ENCODE measurements at regions not wholly inside any gene's neighbourhood (a gene's known extent, or its start where the extent isn't known, plus 50 kb on each side); places are given as distances from the start of the nearest gene placed in this dataset.

DNA sequence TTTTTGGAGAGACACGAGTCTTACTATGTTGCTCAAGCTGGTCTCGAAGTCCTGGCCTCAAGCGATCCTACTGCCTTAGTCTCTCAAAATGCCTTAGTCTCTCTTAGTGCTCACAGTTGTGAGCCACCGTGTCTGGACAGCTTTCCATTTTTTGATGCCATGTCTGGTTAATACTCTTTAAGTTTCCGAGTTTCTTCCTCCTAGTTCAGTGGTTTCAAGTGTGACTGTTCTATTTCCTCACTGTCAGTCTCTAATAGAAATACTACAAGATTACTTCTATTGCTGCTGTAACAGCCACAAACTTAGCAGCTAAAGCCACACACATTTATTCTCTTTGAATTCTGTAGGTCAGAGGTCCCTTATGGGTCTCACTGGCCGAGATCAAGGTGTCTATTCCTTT is 125.1 kb upstream of the MGAT5 start:
- no peaks in the 10 kb centered on the region for H3K9me3 Mint-ChIP-seq
- no peaks in the 10 kb centered on the region for H3K27me3 Mint-ChIP-seq (ENCODE audit: low read depth)
- TF ChIP-seq, protein P1, sequence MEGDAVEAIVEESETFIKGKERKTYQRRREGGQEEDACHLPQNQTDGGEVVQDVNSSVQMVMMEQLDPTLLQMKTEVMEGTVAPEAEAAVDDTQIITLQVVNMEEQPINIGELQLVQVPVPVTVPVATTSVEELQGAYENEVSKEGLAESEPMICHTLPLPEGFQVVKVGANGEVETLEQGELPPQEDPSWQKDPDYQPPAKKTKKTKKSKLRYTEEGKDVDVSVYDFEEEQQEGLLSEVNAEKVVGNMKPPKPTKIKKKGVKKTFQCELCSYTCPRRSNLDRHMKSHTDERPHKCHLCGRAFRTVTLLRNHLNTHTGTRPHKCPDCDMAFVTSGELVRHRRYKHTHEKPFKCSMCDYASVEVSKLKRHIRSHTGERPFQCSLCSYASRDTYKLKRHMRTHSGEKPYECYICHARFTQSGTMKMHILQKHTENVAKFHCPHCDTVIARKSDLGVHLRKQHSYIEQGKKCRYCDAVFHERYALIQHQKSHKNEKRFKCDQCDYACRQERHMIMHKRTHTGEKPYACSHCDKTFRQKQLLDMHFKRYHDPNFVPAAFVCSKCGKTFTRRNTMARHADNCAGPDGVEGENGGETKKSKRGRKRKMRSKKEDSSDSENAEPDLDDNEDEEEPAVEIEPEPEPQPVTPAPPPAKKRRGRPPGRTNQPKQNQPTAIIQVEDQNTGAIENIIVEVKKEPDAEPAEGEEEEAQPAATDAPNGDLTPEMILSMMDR (conservative IDR thresholded peaks at IDR 0.05), result no peak
- DNase-seq (ENCODE audit: low read depth, low spot score), result no peak
- H3K27ac Mint-ChIP-seq (ENCODE audit: unreplicated experiment), result no peak overlapping the region
- peaks cover 7% of the 10 kb centered on the region for H3K36me3 Mint-ChIP-seq (ENCODE audit: low read depth)
- peaks cover 11% of the 10 kb centered on the region for H3K4me1 Mint-ChIP-seq
- H3K4me3 Mint-ChIP-seq, result no peak overlapping the region

DNA sequence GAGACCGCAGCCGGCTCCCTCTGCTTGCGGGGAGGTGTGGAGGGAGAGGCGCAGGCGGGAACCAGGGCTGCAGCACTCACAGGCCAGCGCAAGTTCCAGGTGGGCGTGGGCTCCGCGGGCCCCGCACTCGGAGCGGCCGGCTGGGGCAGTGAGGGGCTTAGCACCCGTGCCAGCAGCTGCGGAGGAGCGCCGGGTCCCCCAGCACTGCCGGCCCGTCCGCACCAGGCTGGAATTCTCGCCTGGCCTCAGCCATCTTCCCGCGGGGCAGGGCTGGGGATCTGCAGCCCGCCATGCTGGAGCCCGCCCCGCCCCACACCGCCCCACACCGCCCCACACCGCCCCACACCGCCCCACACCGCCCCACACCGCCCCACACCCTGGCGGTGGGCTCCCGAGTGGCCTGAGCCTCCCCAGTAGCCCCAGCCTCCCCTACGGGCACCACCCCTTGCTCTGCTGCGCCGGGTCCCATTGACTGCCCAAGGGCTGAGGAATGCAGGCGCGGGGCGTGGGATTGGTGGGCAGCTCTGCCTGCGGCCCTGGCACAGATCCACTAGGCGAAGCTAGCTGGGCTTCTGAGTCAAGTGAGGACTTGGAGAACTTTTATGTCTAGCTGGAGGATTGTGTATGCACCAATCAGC is 123.9 kb upstream of the MGAT5 start:
- Mint-ChIP-seq H3K27me3 (ENCODE audit: low read depth) (no peaks in the 10 kb centered on the region), H3K4me1 (peaks cover 11% of the 10 kb centered on the region), H3K9me3 (no peaks in the 10 kb centered on the region), H3K36me3 (ENCODE audit: low read depth) (peaks cover 7% of the 10 kb centered on the region), H3K27ac (ENCODE audit: unreplicated experiment) (no peak overlapping the region), H3K4me3 (no peak overlapping the region)
- no peak for DNase-seq (ENCODE audit: low read depth, low spot score)
- TF ChIP-seq, protein P1 (conservative IDR thresholded peaks at IDR 0.05), result no peak

DNA sequence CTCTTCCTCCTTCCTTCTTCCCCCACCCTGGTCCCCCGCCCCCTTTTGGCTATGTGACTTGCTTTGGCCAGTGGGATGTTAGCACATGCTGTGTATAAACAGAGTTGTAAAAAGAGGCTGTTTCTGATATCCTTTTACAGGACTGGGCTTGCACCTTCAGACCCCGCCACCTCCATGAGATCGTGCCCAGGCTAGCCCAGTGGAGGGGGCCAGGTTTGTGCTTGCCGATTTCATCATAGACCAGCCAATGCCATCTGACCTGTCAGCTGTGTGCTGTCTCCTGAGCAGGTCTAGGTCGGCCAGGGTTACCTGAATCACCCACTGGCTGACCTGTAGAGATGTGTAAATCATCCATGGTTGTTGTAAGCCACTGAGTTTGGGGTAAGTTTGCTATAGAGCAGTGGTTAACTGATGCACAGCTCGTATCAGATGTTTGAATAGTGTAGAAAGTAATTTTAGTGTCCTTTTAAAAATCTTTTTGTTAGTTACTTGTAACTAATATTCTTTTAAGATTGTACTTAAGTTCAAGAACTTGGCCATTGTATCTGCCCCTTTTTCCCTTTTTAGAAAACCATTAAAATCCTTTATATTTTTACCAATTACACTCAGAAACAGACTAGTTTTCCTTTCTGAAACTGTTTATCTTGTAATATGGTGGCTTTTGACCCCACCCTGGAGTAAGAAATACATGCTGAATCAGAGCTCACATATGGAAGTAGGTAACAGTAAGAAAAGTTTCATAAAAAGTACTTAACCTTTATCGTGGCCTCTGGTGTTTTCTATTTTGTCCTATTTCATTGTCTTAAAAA is 122.0 kb upstream of the MGAT5 start:
- peaks cover 7% of the 10 kb centered on the region for H3K36me3 Mint-ChIP-seq (ENCODE audit: low read depth)
- no peaks in the 10 kb centered on the region for H3K27me3 Mint-ChIP-seq (ENCODE audit: low read depth)
- H3K4me1 Mint-ChIP-seq, result peaks cover 11% of the 10 kb centered on the region
- no peak overlapping the region for H3K4me3 Mint-ChIP-seq
- DNase-seq (ENCODE audit: low read depth, low spot score), result no peak
- H3K27ac Mint-ChIP-seq (ENCODE audit: unreplicated experiment), result no peak overlapping the region
- TF ChIP-seq, protein P1 (conservative IDR thresholded peaks at IDR 0.05), result no peak
- H3K9me3 Mint-ChIP-seq, result no peaks in the 10 kb centered on the region

DNA sequence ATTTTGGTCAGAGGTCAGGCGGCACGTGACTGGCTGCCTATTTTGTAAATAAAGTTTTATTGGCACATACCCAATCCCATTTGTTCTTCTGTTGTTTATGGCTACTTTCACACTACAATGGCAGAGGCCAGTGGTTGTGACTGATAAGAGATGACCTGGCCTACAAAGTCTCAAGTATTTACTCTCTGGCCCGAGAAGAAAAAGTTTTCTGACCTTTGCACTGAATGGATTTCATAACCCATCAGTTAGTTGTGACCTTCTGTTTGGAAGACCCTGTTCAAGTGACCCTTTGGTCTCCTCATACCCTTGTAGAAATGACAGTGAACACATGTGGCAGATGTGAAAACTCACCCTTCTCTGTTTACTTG is 121.4 kb upstream of the MGAT5 start:
- peaks cover 15% of the 10 kb centered on the region for H3K4me1 Mint-ChIP-seq
- H3K27ac Mint-ChIP-seq (ENCODE audit: unreplicated experiment), result no peak overlapping the region

DNA sequence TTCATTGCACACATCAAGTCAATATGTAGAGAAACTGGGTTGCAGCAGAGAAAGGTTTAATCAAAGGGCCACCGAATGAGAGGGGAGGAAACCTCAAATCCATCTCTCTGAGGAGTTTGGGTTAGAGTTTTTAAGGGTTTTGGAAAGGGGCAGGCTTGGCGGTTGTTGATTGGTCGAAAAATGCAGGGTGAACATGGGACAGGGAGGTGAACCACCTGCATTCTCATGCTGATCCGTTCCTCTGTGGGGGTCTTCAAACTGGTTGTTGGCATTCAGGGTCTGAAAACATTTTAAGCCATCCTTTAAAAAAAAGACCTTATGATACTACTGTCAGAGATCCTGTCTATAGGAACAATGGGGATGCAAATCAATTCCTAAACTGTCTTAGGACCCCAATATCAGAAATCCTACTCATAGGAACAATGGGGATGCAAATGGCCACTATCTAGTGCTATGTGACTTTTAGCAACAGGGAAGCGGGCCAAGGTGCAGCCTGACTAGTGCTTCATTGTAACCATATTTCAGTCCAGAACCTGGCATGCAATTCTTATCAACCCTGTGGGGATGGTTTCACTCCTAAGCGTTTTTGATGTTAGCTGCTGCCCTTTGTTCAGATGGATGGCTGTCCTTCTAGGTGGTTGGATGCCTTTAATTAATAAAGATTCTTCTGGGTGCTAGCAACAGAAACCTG is 120.1 kb upstream of the MGAT5 start:
- H3K4me1 Mint-ChIP-seq, result peaks cover 16% of the 10 kb centered on the region
- TF ChIP-seq, protein P1 (conservative IDR thresholded peaks at IDR 0.05), result no peak
- H3K36me3 Mint-ChIP-seq (ENCODE audit: low read depth), result peaks cover 7% of the 10 kb centered on the region
- H3K4me3 Mint-ChIP-seq, result no peak overlapping the region
- H3K27ac Mint-ChIP-seq (ENCODE audit: unreplicated experiment), result no peak overlapping the region
- no peak for DNase-seq (ENCODE audit: low read depth, low spot score)
- no peaks in the 10 kb centered on the region for H3K9me3 Mint-ChIP-seq
- no peaks in the 10 kb centered on the region for H3K27me3 Mint-ChIP-seq (ENCODE audit: low read depth)

More for the DNA sequence above, 121.4 kb upstream of the MGAT5 start:
- Mint-ChIP-seq H3K4me3 (no peak overlapping the region), H3K27me3 (ENCODE audit: low read depth) (no peaks in the 10 kb centered on the region), H3K36me3 (ENCODE audit: low read depth) (peaks cover 7% of the 10 kb centered on the region), H3K9me3 (no peaks in the 10 kb centered on the region)
- TF ChIP-seq, protein P1 (conservative IDR thresholded peaks at IDR 0.05), result no peak
- DNase-seq (ENCODE audit: low read depth, low spot score), result no peak

Measured in neural crest cell (in vitro differentiated cells).